ENCODE measurements at regions not wholly inside any gene's neighbourhood (a gene's known extent, or its start where the extent isn't known, plus 50 kb on each side); places are given as distances from the start of the nearest gene placed in this dataset.

- no peak for TF ChIP-seq CTCF (conservative IDR thresholded peaks at IDR 0.05; ENCODE audit: low read length)
- TF ChIP-seq EZH2phosphoT487 (IDR thresholded peaks at IDR 0.05; ENCODE audit: borderline replicate concordance), result no peak
- H3K79me2 ChIP-seq (ENCODE audit: insufficient read depth, low read length), result no peaks in the 10 kb centered on the region
- H3F3A ChIP-seq (ENCODE audit: low read depth), result no peaks in the 10 kb centered on the region
- no peaks in the 10 kb centered on the region for H3K9me2 ChIP-seq (replicated peaks; ENCODE audit: low read depth, low read length)
- H3K4me2 ChIP-seq (ENCODE audit: low read depth, low read length, poor library complexity, severe bottlenecking), result no peak overlapping the region
- H2AFZ ChIP-seq (ENCODE audit: low read length), result no peak overlapping the region
- no peak overlapping the region for H3K9ac ChIP-seq (ENCODE audit: low read depth, low read length, poor library complexity, severe bottlenecking)
- no peak overlapping the region for H3K4me3 ChIP-seq (ENCODE audit: low read length, poor library complexity, severe bottlenecking)
- H3K27me3 ChIP-seq (ENCODE audit: insufficient read depth, low read length, poor library complexity, severe bottlenecking), result no peaks in the 10 kb centered on the region
- no peaks in the 10 kb centered on the region for H4K20me1 ChIP-seq (ENCODE audit: insufficient read depth, low read length, poor library complexity, severe bottlenecking)
- no peaks in the 10 kb centered on the region for H3K9me3 ChIP-seq (ENCODE audit: insufficient read depth, low read depth, low read length)
- H3K4me1 ChIP-seq (ENCODE audit: insufficient read depth, low read length, poor library complexity, severe bottlenecking), result no peaks in the 10 kb centered on the region
- H3K36me3 ChIP-seq (ENCODE audit: insufficient read depth, low read length), result no peaks in the 10 kb centered on the region
Observed at GRCh38 chr4:177064116-177064515, 245.6 kb upstream of the NEIL3 start.

DNA sequence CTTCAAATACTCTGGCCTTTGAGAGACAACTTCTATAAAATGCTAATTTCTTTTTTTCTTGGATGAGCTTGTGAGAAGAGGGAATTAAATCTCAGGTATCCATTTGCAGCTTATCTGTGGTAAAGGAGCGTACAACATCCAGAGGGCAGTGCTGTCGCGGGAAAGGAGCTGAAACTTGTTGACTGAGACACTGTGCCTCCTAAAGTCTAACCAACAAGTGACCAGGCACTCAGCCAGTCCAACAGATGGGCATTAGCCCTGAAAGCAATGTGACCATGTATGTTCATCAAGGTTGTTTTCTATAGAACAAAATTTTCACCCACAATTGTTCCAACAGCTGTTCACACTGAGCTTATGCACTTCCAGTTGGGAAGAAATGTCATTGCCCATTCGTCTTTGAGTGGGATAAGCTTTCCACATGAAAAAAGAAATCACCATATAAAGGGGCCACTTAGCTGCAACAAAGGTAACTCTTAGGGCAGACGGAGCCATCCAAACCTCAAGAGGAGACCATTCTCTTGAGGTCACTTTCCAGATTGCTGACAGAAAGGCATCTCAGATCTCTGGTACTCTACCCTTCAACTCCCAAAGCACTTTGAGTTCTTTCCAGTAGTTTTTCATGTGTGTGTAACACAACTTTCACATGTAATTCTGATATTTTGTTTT, 244.8 kb upstream of the NEIL3 start:
- Histone ChIP-seq H3K9ac (ENCODE audit: low read depth, low read length, poor library complexity, severe bottlenecking) (no peak overlapping the region), H3K27me3 (ENCODE audit: insufficient read depth, low read length, poor library complexity, severe bottlenecking) (no peaks in the 10 kb centered on the region), H3K9me2 (replicated peaks; ENCODE audit: low read depth, low read length) (no peaks in the 10 kb centered on the region), H3K79me2 (ENCODE audit: insufficient read depth, low read length) (no peaks in the 10 kb centered on the region), H3K4me2 (ENCODE audit: low read depth, low read length, poor library complexity, severe bottlenecking) (no peak overlapping the region), H3K4me3 (ENCODE audit: low read length, poor library complexity, severe bottlenecking) (no peak overlapping the region), H3K4me1 (ENCODE audit: insufficient read depth, low read length, poor library complexity, severe bottlenecking) (no peaks in the 10 kb centered on the region), H4K20me1 (ENCODE audit: insufficient read depth, low read length, poor library complexity, severe bottlenecking) (no peaks in the 10 kb centered on the region), H3K9me3 (ENCODE audit: insufficient read depth, low read depth, low read length) (no peaks in the 10 kb centered on the region), H3K36me3 (ENCODE audit: insufficient read depth, low read length) (no peaks in the 10 kb centered on the region), H2AFZ (ENCODE audit: low read length) (no peak overlapping the region), H3F3A (ENCODE audit: low read depth) (no peaks in the 10 kb centered on the region)
- TF ChIP-seq CTCF (conservative IDR thresholded peaks at IDR 0.05; ENCODE audit: low read length) (no peak), EZH2phosphoT487 (IDR thresholded peaks at IDR 0.05; ENCODE audit: borderline replicate concordance) (no peak)

DNA sequence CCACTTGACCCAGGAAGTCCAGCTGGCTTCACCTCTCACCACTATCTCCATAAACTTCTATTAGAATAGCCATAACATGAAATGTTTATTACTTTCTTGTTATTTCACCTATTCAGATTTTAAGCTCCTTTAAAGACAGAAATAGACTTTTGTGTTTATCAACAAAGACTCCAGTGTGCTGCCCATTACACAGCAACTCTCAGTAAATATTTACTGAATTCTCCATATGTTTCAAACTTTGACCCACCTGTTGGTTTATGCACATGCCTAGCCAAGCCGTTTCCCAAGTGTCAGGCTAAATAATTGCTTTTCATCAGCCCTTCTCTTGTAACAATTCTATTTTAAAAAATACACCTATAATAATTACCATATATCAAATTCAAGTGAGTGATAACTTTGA, 242.9 kb upstream of the NEIL3 start:
- no peak overlapping the region for H3K4me3 ChIP-seq (ENCODE audit: low read length, poor library complexity, severe bottlenecking)
- TF ChIP-seq EZH2phosphoT487 (IDR thresholded peaks at IDR 0.05; ENCODE audit: borderline replicate concordance), result no peak
- TF ChIP-seq CTCF (conservative IDR thresholded peaks at IDR 0.05; ENCODE audit: low read length), result no peak

More for the DNA sequence above, 242.9 kb upstream of the NEIL3 start:
- no peaks in the 10 kb centered on the region for H3K27me3 ChIP-seq (ENCODE audit: insufficient read depth, low read length, poor library complexity, severe bottlenecking)
- H4K20me1 ChIP-seq (ENCODE audit: insufficient read depth, low read length, poor library complexity, severe bottlenecking), result no peaks in the 10 kb centered on the region
- H3K4me2 ChIP-seq (ENCODE audit: low read depth, low read length, poor library complexity, severe bottlenecking), result no peak overlapping the region
- no peaks in the 10 kb centered on the region for H3F3A ChIP-seq (ENCODE audit: low read depth)
- no peaks in the 10 kb centered on the region for H3K9me3 ChIP-seq (ENCODE audit: insufficient read depth, low read depth, low read length)
- no peaks in the 10 kb centered on the region for H3K9me2 ChIP-seq (replicated peaks; ENCODE audit: low read depth, low read length)
- no peak overlapping the region for H2AFZ ChIP-seq (ENCODE audit: low read length)
- H3K36me3 ChIP-seq (ENCODE audit: insufficient read depth, low read length), result no peaks in the 10 kb centered on the region
- no peaks in the 10 kb centered on the region for H3K4me1 ChIP-seq (ENCODE audit: insufficient read depth, low read length, poor library complexity, severe bottlenecking)
- no peak overlapping the region for H3K9ac ChIP-seq (ENCODE audit: low read depth, low read length, poor library complexity, severe bottlenecking)
- H3K79me2 ChIP-seq (ENCODE audit: insufficient read depth, low read length), result no peaks in the 10 kb centered on the region

All from Loucy (cell line).